ENCODE measurements at regions not wholly inside any gene's neighbourhood (a gene's known extent, or its start where the extent isn't known, plus 50 kb on each side); places are given as distances from the start of the nearest gene placed in this dataset.

DNA sequence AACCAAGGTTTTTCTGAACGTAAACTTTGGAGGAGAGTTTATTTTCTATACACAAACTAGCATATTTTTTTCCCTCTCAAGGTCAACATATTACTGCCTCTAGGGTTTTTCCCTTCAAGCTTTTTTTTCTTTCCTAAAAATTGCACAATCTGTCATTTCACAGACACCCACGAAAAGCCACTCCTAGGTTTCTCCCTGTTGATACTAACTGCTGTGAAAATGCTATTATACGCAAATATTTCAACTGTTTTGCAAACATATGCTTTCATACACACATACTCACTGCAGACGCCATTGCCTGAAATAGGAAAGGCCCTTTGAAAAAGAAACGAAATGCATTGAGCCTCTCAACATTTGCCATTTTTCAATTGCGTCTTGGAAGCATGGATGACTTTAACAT is 333.0 kb downstream of the CD83 start:
- no peaks in the 10 kb centered on the region for H3K9me3 Mint-ChIP-seq (ENCODE audit: unreplicated experiment)
- POLR2A ChIA-PET, result no interaction called here
- CTCF ChIA-PET, result no interaction called here

GRCh38 chr6:14451594-14452374 is 334.2 kb downstream of the CD83 start:
- Mint-ChIP-seq H3K27ac (ENCODE audit: unreplicated experiment) (no peak overlapping the region), H3K9me3 (ENCODE audit: unreplicated experiment) (no peaks in the 10 kb centered on the region), H3K4me3 (ENCODE audit: unreplicated experiment) (no peak overlapping the region), H3K27me3 (ENCODE audit: insufficient read depth, unreplicated experiment) (no peaks in the 10 kb centered on the region), H3K36me3 (ENCODE audit: insufficient read depth, unreplicated experiment) (no peaks in the 10 kb centered on the region), H3K4me1 (ENCODE audit: low read depth, unreplicated experiment) (peaks cover 5% of the 10 kb centered on the region)
- DNase-seq, result no peak
- H3K36me3 ChIP-seq (ENCODE audit: control insufficient read depth, insufficient read depth, low read length), result no peaks in the 10 kb centered on the region
- no peaks in the 10 kb centered on the region for H3K4me1 ChIP-seq
- TF ChIP-seq, protein P1, sequence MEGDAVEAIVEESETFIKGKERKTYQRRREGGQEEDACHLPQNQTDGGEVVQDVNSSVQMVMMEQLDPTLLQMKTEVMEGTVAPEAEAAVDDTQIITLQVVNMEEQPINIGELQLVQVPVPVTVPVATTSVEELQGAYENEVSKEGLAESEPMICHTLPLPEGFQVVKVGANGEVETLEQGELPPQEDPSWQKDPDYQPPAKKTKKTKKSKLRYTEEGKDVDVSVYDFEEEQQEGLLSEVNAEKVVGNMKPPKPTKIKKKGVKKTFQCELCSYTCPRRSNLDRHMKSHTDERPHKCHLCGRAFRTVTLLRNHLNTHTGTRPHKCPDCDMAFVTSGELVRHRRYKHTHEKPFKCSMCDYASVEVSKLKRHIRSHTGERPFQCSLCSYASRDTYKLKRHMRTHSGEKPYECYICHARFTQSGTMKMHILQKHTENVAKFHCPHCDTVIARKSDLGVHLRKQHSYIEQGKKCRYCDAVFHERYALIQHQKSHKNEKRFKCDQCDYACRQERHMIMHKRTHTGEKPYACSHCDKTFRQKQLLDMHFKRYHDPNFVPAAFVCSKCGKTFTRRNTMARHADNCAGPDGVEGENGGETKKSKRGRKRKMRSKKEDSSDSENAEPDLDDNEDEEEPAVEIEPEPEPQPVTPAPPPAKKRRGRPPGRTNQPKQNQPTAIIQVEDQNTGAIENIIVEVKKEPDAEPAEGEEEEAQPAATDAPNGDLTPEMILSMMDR (IDR thresholded peaks at IDR 0.05; ENCODE audit: insufficient read depth in 1 of 2, low read depth in 1 of 2, low read length in 1 of 2, severe bottlenecking in 1 of 2, unreplicated experiment in 1 of 2), result no peak
- no peaks in the 10 kb centered on the region for H3K9me3 ChIP-seq
- POLR2A ChIA-PET, result no interaction called here
- intact Hi-C loops (cut with micrococcal nuclease; ENCODE audit: unreplicated experiment), result no loop called here
- no peak overlapping the region for H3K4me3 ChIP-seq (ENCODE audit: low read depth, low read length)
- no peaks in the 10 kb centered on the region for H3K27me3 ChIP-seq (replicated peaks; ENCODE audit: control insufficient read depth, insufficient read depth, low read length)
- no TSS peak for BruUV-seq (replicated peaks)
- CTCF ChIA-PET, result no interaction called here

More for the DNA sequence above, 333.0 kb downstream of the CD83 start:
- Histone ChIP-seq H3K4me3 (ENCODE audit: low read depth, low read length) (no peak overlapping the region), H3K27me3 (replicated peaks; ENCODE audit: control insufficient read depth, insufficient read depth, low read length) (no peaks in the 10 kb centered on the region), H3K36me3 (ENCODE audit: control insufficient read depth, insufficient read depth, low read length) (no peaks in the 10 kb centered on the region), H3K9me3 (no peaks in the 10 kb centered on the region), H3K4me1 (no peaks in the 10 kb centered on the region)
- Mint-ChIP-seq H3K4me1 (ENCODE audit: low read depth, unreplicated experiment) (peaks cover 5% of the 10 kb centered on the region), H3K4me3 (ENCODE audit: unreplicated experiment) (no peak overlapping the region), H3K36me3 (ENCODE audit: insufficient read depth, unreplicated experiment) (no peaks in the 10 kb centered on the region), H3K27me3 (ENCODE audit: insufficient read depth, unreplicated experiment) (no peaks in the 10 kb centered on the region), H3K27ac (ENCODE audit: unreplicated experiment) (no peak overlapping the region)
- intact Hi-C loops (cut with micrococcal nuclease; ENCODE audit: unreplicated experiment), result no loop called here
- TF ChIP-seq, protein P1 (IDR thresholded peaks at IDR 0.05; ENCODE audit: insufficient read depth in 1 of 2, low read depth in 1 of 2, low read length in 1 of 2, severe bottlenecking in 1 of 2, unreplicated experiment in 1 of 2), result no peak
- no TSS peak for BruUV-seq (replicated peaks)
- DNase-seq, result no peak

DNA sequence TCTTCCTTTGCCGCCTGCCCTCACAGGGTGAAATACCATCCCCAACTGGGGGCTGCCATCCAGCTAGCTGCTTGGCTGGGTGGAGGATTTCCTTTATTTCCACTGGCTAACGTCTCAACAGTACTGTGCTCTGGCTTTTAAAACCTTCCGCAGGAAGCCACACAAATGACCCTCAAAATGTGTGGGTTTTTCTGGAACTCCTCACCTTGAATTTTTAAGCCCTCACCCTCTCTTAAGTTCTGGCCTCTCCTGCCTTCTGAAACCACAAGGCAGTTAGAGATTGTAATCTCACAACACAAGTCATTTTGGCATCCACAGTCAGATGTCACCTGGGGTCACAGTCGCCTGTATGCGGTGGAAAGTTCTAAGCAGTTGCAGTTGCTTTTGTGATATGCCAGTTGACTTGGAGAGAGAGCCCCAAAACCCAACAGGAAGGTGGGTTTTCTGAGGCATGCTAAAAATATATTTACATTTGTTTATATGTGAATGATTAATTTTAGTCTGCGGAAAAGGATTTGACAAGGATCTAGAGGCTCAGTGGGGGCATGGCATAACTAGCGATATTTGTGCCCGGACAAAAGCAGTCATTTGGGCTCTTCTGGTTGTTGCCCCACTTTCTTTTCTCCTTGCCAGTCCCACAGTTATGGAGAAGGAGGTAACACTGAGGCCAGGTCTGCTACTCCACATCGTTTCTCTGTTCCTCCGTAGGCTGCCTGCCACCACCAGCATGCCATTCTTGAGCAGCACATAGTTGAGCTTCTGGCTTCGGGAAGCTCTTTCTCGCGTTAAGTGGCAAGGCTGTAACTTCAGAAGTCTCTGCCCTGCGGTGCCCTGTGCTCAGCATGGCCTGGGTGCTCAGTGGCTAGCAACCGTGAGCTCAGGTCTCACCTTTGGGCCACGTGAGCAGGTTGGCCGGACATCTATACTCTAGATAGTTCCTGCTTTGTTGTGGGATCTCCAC is 335.3 kb downstream of the CD83 start:
- CTCF ChIA-PET, result no interaction called here
- H3K36me3 Mint-ChIP-seq (ENCODE audit: insufficient read depth, unreplicated experiment), result no peaks in the 10 kb centered on the region

More for the DNA sequence above, 335.3 kb downstream of the CD83 start:
- POLR2A ChIA-PET, result no interaction called here
- intact Hi-C loops (cut with micrococcal nuclease; ENCODE audit: unreplicated experiment), result no loop called here
- Histone ChIP-seq H3K27me3 (replicated peaks; ENCODE audit: control insufficient read depth, insufficient read depth, low read length) (no peaks in the 10 kb centered on the region), H3K36me3 (ENCODE audit: control insufficient read depth, insufficient read depth, low read length) (no peaks in the 10 kb centered on the region), H3K4me3 (ENCODE audit: low read depth, low read length) (no peak overlapping the region), H3K4me1 (no peaks in the 10 kb centered on the region), H3K9me3 (no peaks in the 10 kb centered on the region)
- H3K27me3 Mint-ChIP-seq (ENCODE audit: insufficient read depth, unreplicated experiment), result no peaks in the 10 kb centered on the region
- no TSS peak for BruUV-seq (replicated peaks)
- no peaks in the 10 kb centered on the region for H3K9me3 Mint-ChIP-seq (ENCODE audit: unreplicated experiment)
- TF ChIP-seq, protein P1 (IDR thresholded peaks at IDR 0.05; ENCODE audit: insufficient read depth in 1 of 2, low read depth in 1 of 2, low read length in 1 of 2, severe bottlenecking in 1 of 2, unreplicated experiment in 1 of 2), result no peak
- H3K4me3 Mint-ChIP-seq (ENCODE audit: unreplicated experiment), result no peak overlapping the region
- peaks cover 5% of the 10 kb centered on the region for H3K4me1 Mint-ChIP-seq (ENCODE audit: low read depth, unreplicated experiment)
- H3K27ac Mint-ChIP-seq (ENCODE audit: unreplicated experiment), result no peak overlapping the region
- DNase-seq, result no peak

Data from Caco-2 (cell line).